ENCODE measurements at regions not wholly inside any gene's neighbourhood (a gene's known extent, or its start where the extent isn't known, plus 50 kb on each side); places are given as distances from the start of the nearest gene placed in this dataset.

- no peak for DNase-seq (ENCODE audit: low read depth in 1 of 2, low spot score in 1 of 2)
Observed at GRCh38 chr3:6155650-6156338, 705.1 kb upstream of the GRM7 start.

- DNase-seq (ENCODE audit: low read depth in 1 of 2, low spot score in 1 of 2) = no peak
Observed at GRCh38 chr3:6165951-6166350, 695.0 kb upstream of the GRM7 start.

- no peak for DNase-seq (ENCODE audit: low read depth in 1 of 2, low spot score in 1 of 2)
Observed at GRCh38 chr3:6168256-6168655, 692.7 kb upstream of the GRM7 start.

GRCh38 chr3:6172871-6173642, 687.9 kb upstream of the GRM7 start:
- DNase-seq (ENCODE audit: low read depth in 1 of 2, low spot score in 1 of 2) = no peak

GRCh38 chr3:6177417-6177816, 683.5 kb upstream of the GRM7 start:
- DNase-seq (ENCODE audit: low read depth in 1 of 2, low spot score in 1 of 2) = no peak

GRCh38 chr3:6179761-6180160, 681.2 kb upstream of the GRM7 start:
- DNase-seq (ENCODE audit: low read depth in 1 of 2, low spot score in 1 of 2) = no peak

- DNase-seq (ENCODE audit: low read depth in 1 of 2, low spot score in 1 of 2) = no peak
Observed at GRCh38 chr3:6180171-6180570, 680.7 kb upstream of the GRM7 start.

- no peak for DNase-seq (ENCODE audit: low read depth in 1 of 2, low spot score in 1 of 2)
Observed at GRCh38 chr3:6182476-6182875, 678.4 kb upstream of the GRM7 start.

- no peak for DNase-seq (ENCODE audit: low read depth in 1 of 2, low spot score in 1 of 2)
Observed at GRCh38 chr3:6182909-6183308, 678.0 kb upstream of the GRM7 start.

- no peak for DNase-seq (ENCODE audit: low read depth in 1 of 2, low spot score in 1 of 2)
Observed at GRCh38 chr3:6189384-6189783, 671.5 kb upstream of the GRM7 start.

- DNase-seq (ENCODE audit: low read depth in 1 of 2, low spot score in 1 of 2) = no peak
Observed at GRCh38 chr3:6204891-6205290, 656.0 kb upstream of the GRM7 start.

GRCh38 chr3:6216135-6217026, 644.5 kb upstream of the GRM7 start:
- no peak for DNase-seq (ENCODE audit: low read depth in 1 of 2, low spot score in 1 of 2)

GRCh38 chr3:6220447-6220846, 640.5 kb upstream of the GRM7 start:
- DNase-seq (ENCODE audit: low read depth in 1 of 2, low spot score in 1 of 2) = no peak

- no peak for DNase-seq (ENCODE audit: low read depth in 1 of 2, low spot score in 1 of 2)
Observed at GRCh38 chr3:6222069-6222468, 638.8 kb upstream of the GRM7 start.

- DNase-seq (ENCODE audit: low read depth in 1 of 2, low spot score in 1 of 2) = no peak
Observed at GRCh38 chr3:6223572-6223971, 637.3 kb upstream of the GRM7 start.

GRCh38 chr3:6228958-6229683, 631.8 kb upstream of the GRM7 start:
- no peak for DNase-seq (ENCODE audit: low read depth in 1 of 2, low spot score in 1 of 2)

- DNase-seq (ENCODE audit: low read depth in 1 of 2, low spot score in 1 of 2) = no peak
Observed at GRCh38 chr3:6229778-6230410, 631.0 kb upstream of the GRM7 start.

- DNase-seq (ENCODE audit: low read depth in 1 of 2, low spot score in 1 of 2) = no peak
Observed at GRCh38 chr3:6242104-6242503, 618.8 kb upstream of the GRM7 start.

GRCh38 chr3:6248528-6248927, 612.4 kb upstream of the GRM7 start:
- DNase-seq (ENCODE audit: low read depth in 1 of 2, low spot score in 1 of 2) = no peak

- DNase-seq (ENCODE audit: low read depth in 1 of 2, low spot score in 1 of 2) = no peak
Observed at GRCh38 chr3:6249679-6250078, 611.2 kb upstream of the GRM7 start.

- no peak for DNase-seq (ENCODE audit: low read depth in 1 of 2, low spot score in 1 of 2)
Observed at GRCh38 chr3:6250167-6250566, 610.7 kb upstream of the GRM7 start.
